ENCODE measurements at regions not wholly inside any gene's neighbourhood (a gene's known extent, or its start where the extent isn't known, plus 50 kb on each side); places are given as distances from the start of the nearest gene placed in this dataset.

DNA sequence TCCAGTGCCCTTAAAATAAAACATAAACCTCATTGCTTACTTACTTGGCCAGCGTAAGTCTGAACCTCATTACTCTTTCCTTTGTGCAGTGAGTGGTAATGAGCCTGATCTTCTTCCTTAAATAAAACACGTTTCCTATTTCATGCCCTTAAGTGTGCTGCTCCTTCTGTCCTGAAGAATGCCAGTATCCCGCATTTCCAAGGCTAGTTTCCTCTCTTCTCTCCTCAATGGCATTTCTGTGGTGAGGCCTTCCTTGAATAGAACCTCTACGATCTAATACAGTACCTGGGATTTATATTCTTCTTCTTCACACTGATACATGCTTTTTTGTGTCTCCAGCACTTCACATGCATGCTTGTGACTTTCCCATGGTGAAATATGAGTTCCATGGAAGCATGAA, 523.4 kb upstream of the CDH4 start:
- H3K36me3 Mint-ChIP-seq (ENCODE audit: unreplicated experiment): no peaks in the 10 kb centered on the region
- no peak overlapping the region for H3K4me3 Mint-ChIP-seq (ENCODE audit: unreplicated experiment)
- no peaks in the 10 kb centered on the region for H3K27me3 Mint-ChIP-seq (ENCODE audit: unreplicated experiment)
- no peaks in the 10 kb centered on the region for H3K4me1 Mint-ChIP-seq (ENCODE audit: unreplicated experiment)
- H3K9me3 Mint-ChIP-seq (ENCODE audit: unreplicated experiment): peaks cover 15% of the 10 kb centered on the region
- no peak overlapping the region for H3K27ac Mint-ChIP-seq (ENCODE audit: unreplicated experiment)
- TF ChIP-seq, protein P1, sequence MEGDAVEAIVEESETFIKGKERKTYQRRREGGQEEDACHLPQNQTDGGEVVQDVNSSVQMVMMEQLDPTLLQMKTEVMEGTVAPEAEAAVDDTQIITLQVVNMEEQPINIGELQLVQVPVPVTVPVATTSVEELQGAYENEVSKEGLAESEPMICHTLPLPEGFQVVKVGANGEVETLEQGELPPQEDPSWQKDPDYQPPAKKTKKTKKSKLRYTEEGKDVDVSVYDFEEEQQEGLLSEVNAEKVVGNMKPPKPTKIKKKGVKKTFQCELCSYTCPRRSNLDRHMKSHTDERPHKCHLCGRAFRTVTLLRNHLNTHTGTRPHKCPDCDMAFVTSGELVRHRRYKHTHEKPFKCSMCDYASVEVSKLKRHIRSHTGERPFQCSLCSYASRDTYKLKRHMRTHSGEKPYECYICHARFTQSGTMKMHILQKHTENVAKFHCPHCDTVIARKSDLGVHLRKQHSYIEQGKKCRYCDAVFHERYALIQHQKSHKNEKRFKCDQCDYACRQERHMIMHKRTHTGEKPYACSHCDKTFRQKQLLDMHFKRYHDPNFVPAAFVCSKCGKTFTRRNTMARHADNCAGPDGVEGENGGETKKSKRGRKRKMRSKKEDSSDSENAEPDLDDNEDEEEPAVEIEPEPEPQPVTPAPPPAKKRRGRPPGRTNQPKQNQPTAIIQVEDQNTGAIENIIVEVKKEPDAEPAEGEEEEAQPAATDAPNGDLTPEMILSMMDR (IDR thresholded peaks at IDR 0.05): no peak
- DNase-seq (ENCODE audit: extremely low spot score, unreplicated experiment): no peak

DNA sequence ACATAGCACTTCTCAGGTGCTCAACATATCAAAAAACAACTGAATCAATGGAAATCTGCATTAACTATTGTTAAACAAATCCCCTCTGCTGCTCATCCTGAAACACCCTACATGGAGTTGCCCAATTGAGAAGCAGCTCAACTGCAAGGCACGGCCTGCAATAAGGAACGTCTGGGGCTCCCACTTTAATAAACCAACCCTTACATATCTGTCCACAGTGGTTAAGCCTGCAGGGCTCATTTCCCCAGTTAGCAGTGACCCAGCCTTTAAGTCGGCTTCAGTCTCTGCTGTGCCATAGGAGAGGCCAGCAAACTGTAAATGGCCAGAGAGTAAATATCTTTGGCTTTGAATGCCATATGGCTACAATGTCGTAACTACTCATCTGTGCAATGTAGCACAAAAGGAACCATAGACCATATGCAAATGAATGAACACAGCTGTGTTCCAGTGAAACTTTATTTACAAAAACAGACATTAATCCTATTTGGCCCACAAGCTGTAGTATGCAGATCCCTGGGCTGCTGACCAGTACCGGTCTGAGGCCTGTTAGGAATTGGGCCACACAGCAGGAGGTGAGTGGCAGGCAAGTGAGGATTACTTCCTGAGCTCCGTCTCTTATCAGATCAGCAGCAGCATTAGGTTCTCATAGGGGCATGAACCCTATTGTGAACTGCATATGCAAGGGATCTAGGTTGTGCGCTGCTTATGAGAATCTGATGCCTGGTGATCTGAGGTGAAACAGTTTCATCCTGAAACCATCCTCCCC, 522.7 kb upstream of the CDH4 start:
- Mint-ChIP-seq H3K9me3 (ENCODE audit: unreplicated experiment) (peaks cover 15% of the 10 kb centered on the region), H3K27ac (ENCODE audit: unreplicated experiment) (no peak overlapping the region), H3K4me1 (ENCODE audit: unreplicated experiment) (no peaks in the 10 kb centered on the region), H3K36me3 (ENCODE audit: unreplicated experiment) (no peaks in the 10 kb centered on the region), H3K27me3 (ENCODE audit: unreplicated experiment) (no peaks in the 10 kb centered on the region), H3K4me3 (ENCODE audit: unreplicated experiment) (no peak overlapping the region)
- TF ChIP-seq, protein P1 (IDR thresholded peaks at IDR 0.05): no peak
- DNase-seq (ENCODE audit: extremely low spot score, unreplicated experiment): no peak

DNA sequence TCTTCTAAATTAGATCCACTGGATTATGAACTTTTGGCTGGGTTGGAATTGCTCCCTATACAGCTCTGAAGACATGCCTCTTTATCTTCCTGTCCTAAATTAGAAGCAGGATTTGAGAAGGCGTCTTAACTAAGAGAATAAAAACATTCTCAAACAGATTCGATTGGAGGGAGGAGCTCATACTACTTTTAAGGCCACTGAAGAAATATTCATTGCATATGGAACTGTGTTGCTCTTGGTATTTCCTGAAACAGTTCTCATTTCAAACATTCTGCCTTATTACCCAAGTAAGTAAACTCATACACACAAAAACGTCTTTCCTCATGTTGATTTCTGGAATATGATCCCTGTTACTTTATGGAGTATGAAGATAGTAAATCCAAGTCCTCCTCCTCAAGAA, 519.7 kb upstream of the CDH4 start:
- Mint-ChIP-seq H3K27me3 (ENCODE audit: unreplicated experiment) (no peaks in the 10 kb centered on the region), H3K36me3 (ENCODE audit: unreplicated experiment) (no peaks in the 10 kb centered on the region), H3K4me3 (ENCODE audit: unreplicated experiment) (no peak overlapping the region), H3K27ac (ENCODE audit: unreplicated experiment) (no peak overlapping the region), H3K4me1 (ENCODE audit: unreplicated experiment) (no peaks in the 10 kb centered on the region), H3K9me3 (ENCODE audit: unreplicated experiment) (peaks cover 12% of the 10 kb centered on the region)
- DNase-seq (ENCODE audit: extremely low spot score, unreplicated experiment): no peak
- TF ChIP-seq, protein P1 (IDR thresholded peaks at IDR 0.05): no peak

DNA sequence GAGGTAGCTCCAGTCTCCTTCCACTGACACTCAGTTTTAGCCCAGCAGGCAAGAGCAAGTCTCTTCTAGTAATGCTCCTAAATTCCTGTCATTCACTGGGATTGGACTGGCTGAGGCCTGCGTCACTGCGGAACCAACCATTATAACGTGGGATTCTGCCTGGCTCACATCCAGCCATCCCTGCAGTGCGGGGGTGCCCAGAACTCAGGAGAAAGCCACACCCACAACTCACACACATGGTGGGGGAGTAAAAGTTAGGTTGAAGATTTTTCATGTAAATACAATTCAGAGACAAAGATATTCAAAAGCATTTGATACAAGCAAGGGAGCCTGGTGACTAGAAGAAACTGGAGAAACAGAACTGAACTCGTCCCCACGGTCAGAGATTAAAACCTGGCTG, 504.0 kb upstream of the CDH4 start:
- Mint-ChIP-seq H3K27ac (ENCODE audit: unreplicated experiment) (no peak overlapping the region), H3K9me3 (ENCODE audit: unreplicated experiment) (peaks cover 16% of the 10 kb centered on the region), H3K4me3 (ENCODE audit: unreplicated experiment) (no peak overlapping the region), H3K27me3 (ENCODE audit: unreplicated experiment) (no peaks in the 10 kb centered on the region), H3K4me1 (ENCODE audit: unreplicated experiment) (no peaks in the 10 kb centered on the region), H3K36me3 (ENCODE audit: unreplicated experiment) (no peaks in the 10 kb centered on the region)
- DNase-seq (ENCODE audit: extremely low spot score, unreplicated experiment): no peak
- TF ChIP-seq, protein P1 (IDR thresholded peaks at IDR 0.05): no peak

DNA sequence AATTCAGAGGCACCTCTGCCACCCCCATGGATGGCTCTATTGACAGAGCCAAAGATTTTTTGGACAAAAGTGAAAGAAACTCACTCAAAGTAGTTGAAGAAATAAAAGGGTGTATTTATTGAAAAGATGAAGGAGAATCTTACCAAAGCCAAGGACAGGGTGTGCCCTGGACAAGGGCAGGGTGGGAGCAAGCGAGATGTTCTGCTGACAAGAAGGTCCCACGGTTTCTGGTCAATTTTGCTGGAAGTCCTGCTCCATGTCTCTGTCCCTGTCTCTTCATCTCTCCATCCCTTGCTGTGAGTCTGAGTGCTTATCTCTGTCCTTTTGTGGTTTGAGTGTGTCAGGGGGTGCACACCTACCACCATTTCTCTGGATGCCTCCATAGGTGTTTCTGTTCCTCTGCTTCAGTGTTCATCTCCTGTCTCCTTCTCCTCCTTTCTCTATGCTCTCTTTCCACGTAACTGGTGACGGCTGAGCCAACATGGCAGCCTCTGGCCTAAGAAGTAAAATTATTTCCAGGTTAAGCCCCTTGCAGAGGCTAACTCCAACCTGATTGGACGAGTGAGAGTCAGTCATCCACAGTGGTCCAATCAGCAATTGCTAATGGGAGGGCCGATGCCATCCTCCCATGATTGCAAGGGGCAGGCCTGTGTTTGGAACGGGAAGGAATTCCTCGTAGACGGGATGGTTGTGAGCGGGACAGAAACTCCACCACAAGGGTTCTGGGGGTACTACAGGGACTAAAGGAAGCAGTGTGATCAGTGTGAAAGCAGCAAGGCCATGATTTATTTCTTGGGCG, 502.1 kb upstream of the CDH4 start:
- Mint-ChIP-seq H3K4me3 (ENCODE audit: unreplicated experiment) (no peak overlapping the region), H3K4me1 (ENCODE audit: unreplicated experiment) (no peaks in the 10 kb centered on the region), H3K36me3 (ENCODE audit: unreplicated experiment) (no peaks in the 10 kb centered on the region), H3K27me3 (ENCODE audit: unreplicated experiment) (no peaks in the 10 kb centered on the region), H3K27ac (ENCODE audit: unreplicated experiment) (no peak overlapping the region), H3K9me3 (ENCODE audit: unreplicated experiment) (peaks cover 16% of the 10 kb centered on the region)
- TF ChIP-seq, protein P1 (IDR thresholded peaks at IDR 0.05): no peak
- no peak for DNase-seq (ENCODE audit: extremely low spot score, unreplicated experiment)
